ENCODE measurements at regions not wholly inside any gene's neighbourhood (a gene's known extent, or its start where the extent isn't known, plus 50 kb on each side); places are given as distances from the start of the nearest gene placed in this dataset.

DNA sequence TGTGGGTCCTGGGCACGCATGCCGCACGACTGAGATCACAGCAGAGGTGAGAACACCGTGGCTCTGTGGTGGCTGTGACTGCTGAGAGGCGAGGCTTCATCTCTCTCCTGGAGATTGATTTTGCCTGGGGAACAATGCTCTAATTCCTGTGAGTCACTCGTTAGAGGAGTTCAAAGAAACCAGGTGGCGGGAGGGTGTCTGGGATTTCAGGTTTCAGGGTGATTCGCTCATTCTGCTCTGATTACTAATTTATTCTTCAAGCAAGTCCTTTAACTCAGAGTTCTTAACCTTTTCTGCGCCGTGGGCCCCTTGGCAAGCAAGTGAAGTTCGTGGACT, 56.3 kb downstream of the GLI2 start:
- H3K4me1 Mint-ChIP-seq = peaks cover 82% of the 10 kb centered on the region
- no peaks in the 10 kb centered on the region for H3K9me3 Mint-ChIP-seq
- no peak overlapping the region for H3K4me3 Mint-ChIP-seq
- no peak for DNase-seq
- no peak overlapping the region for H3K27ac Mint-ChIP-seq
- H3K36me3 Mint-ChIP-seq (ENCODE audit: low read depth) = no peaks in the 10 kb centered on the region
- TF ChIP-seq, protein P1, sequence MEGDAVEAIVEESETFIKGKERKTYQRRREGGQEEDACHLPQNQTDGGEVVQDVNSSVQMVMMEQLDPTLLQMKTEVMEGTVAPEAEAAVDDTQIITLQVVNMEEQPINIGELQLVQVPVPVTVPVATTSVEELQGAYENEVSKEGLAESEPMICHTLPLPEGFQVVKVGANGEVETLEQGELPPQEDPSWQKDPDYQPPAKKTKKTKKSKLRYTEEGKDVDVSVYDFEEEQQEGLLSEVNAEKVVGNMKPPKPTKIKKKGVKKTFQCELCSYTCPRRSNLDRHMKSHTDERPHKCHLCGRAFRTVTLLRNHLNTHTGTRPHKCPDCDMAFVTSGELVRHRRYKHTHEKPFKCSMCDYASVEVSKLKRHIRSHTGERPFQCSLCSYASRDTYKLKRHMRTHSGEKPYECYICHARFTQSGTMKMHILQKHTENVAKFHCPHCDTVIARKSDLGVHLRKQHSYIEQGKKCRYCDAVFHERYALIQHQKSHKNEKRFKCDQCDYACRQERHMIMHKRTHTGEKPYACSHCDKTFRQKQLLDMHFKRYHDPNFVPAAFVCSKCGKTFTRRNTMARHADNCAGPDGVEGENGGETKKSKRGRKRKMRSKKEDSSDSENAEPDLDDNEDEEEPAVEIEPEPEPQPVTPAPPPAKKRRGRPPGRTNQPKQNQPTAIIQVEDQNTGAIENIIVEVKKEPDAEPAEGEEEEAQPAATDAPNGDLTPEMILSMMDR (IDR thresholded peaks at IDR 0.05) = no peak
- peaks cover 38% of the 10 kb centered on the region for H3K27me3 Mint-ChIP-seq (ENCODE audit: low read depth, poor library complexity)

- H3K4me1 Mint-ChIP-seq = peaks cover 82% of the 10 kb centered on the region
Observed at GRCh38 chr2:120793682-120794403, 58.2 kb downstream of the GLI2 start.

DNA sequence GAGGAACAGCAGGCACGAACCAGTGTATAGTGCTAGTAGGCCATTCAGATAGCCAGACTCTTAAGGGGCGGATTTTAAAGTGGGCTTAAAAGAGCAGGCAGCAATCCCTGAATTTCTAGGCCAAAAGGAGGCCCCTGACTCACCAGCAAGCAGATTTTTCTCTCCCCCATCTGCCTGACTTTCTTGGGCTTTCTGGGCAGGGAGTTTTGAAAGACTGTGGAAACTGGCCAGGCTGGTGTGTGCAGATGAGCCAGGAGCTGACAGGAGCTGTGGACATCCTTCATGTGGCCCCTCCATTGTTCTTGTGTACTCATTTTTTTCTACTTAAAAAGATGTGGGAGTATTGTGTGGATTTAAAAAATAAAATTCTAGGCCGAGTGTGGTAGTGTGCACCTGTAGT, 59.0 kb downstream of the GLI2 start:
- TF ChIP-seq, protein P1 (IDR thresholded peaks at IDR 0.05) = no peak
- H3K27me3 Mint-ChIP-seq (ENCODE audit: low read depth, poor library complexity) = peaks cover 53% of the 10 kb centered on the region
- peaks cover 5% of the 10 kb centered on the region for H3K36me3 Mint-ChIP-seq (ENCODE audit: low read depth)
- peaks cover 79% of the 10 kb centered on the region for H3K4me1 Mint-ChIP-seq
- no peak overlapping the region for H3K4me3 Mint-ChIP-seq
- DNase-seq = no peak
- no peak overlapping the region for H3K27ac Mint-ChIP-seq
- no peaks in the 10 kb centered on the region for H3K9me3 Mint-ChIP-seq

More at GRCh38 chr2:120793682-120794403, 58.2 kb downstream of the GLI2 start:
- H3K4me3 Mint-ChIP-seq = no peak overlapping the region
- H3K36me3 Mint-ChIP-seq (ENCODE audit: low read depth) = no peaks in the 10 kb centered on the region
- peaks cover 53% of the 10 kb centered on the region for H3K27me3 Mint-ChIP-seq (ENCODE audit: low read depth, poor library complexity)
- TF ChIP-seq, protein P1 (IDR thresholded peaks at IDR 0.05) = no peak
- DNase-seq = no peak
- H3K27ac Mint-ChIP-seq = no peak overlapping the region
- no peaks in the 10 kb centered on the region for H3K9me3 Mint-ChIP-seq

- Mint-ChIP-seq H3K9me3 (no peaks in the 10 kb centered on the region), H3K27ac (no peak overlapping the region), H3K36me3 (ENCODE audit: low read depth) (peaks cover 8% of the 10 kb centered on the region), H3K4me3 (no peak overlapping the region), H3K27me3 (ENCODE audit: low read depth, poor library complexity) (peaks cover 57% of the 10 kb centered on the region), H3K4me1 (peaks cover 72% of the 10 kb centered on the region)
- TF ChIP-seq, protein P1 (IDR thresholded peaks at IDR 0.05) = no peak
- DNase-seq = no peak
Observed at GRCh38 chr2:120796094-120796493, 60.4 kb downstream of the GLI2 start.

GRCh38 chr2:120797421-120798221, 62.0 kb downstream of the GLI2 start:
- TF ChIP-seq, protein P1 (IDR thresholded peaks at IDR 0.05) = no peak
- no peak overlapping the region for H3K4me3 Mint-ChIP-seq
- peak; percentile 35 for DNase-seq
- no peaks in the 10 kb centered on the region for H3K9me3 Mint-ChIP-seq
- H3K36me3 Mint-ChIP-seq (ENCODE audit: low read depth) = peaks cover 8% of the 10 kb centered on the region
- H3K27me3 Mint-ChIP-seq (ENCODE audit: low read depth, poor library complexity) = peaks cover 60% of the 10 kb centered on the region
- H3K27ac Mint-ChIP-seq = no peak overlapping the region
- peaks cover 73% of the 10 kb centered on the region for H3K4me1 Mint-ChIP-seq
